H1 (cell line): ENCODE measurements at regions not wholly inside any gene's neighbourhood (a gene's known extent, or its start where the extent isn't known, plus 50 kb on each side); places are given as distances from the start of the nearest gene placed in this dataset.

Experiments used
- CTCF ChIA-PET: fragments of 300-600 bp; sonication (Branson Sonifier 250); formaldehyde crosslinking; loops from one replicate; lab custom pipeline; 2021; ENCODE audit not compliant: partially characterized antibody; lab: Charles Lee
- POLR2A ChIA-PET: fragments of 300-600 bp; sonication (Branson Sonifier 250); formaldehyde crosslinking; loops from one replicate; lab custom pipeline; 2021; ENCODE audit warnings: inconsistent platforms; ENCODE audit not compliant: partially characterized antibody; lab: Charles Lee
- DNase-seq, 2 experiments: peaks; one replicate each; pipeline versions ENCODE4 v3.0.0 to v3.0.0-alpha.2; 2010 to 2022; ENCODE audit warnings: low spot score in 2 of 2, low read depth in 1 of 2, mixed read lengths in 1 of 2
- FAIRE-seq: peaks from 2 replicates; lab custom pipeline; 2011; peaks lifted over from hg19 to GRCh38; lab: Jason Lieb, UNC
- H2AFZ ChIP-seq: 2 replicates; pipeline ENCODE4 v1.8.1; 2012; ENCODE audit warnings: low read length, inconsistent platforms
- H2AK5ac ChIP-seq: 2 replicates; pipeline ENCODE4 v1.6.1; 2013; ENCODE audit warnings: low read depth, low read length
- H2BK120ac ChIP-seq: replicated peaks from 2 replicates; pipeline ENCODE3; 2013; ENCODE audit warnings: low read depth, low read length, inconsistent platforms
- H2BK12ac ChIP-seq: 2 replicates; pipeline ENCODE4 v1.6.1; 2013; ENCODE audit warnings: low read depth, low read length
- H2BK15ac ChIP-seq: 2 replicates; pipeline ENCODE4 v1.6.1; 2013; ENCODE audit warnings: low read length
- H2BK20ac ChIP-seq: 2 replicates; pipeline ENCODE4 v1.6.1; 2013; ENCODE audit warnings: low read length
- H2BK5ac ChIP-seq: 2 replicates; pipeline ENCODE4 v1.6.1; 2013; ENCODE audit warnings: low read depth, low read length
- H3K14ac ChIP-seq: 2 replicates; pipeline ENCODE4 v1.6.1; 2013; ENCODE audit warnings: inconsistent platforms; ENCODE audit not compliant: insufficient read length
- H3K18ac ChIP-seq: 2 replicates; pipeline ENCODE4 v1.6.1; 2013; ENCODE audit warnings: low read length; ENCODE audit errors: extremely low read depth
- H3K23ac ChIP-seq: 2 replicates; pipeline ENCODE4 v1.6.1; 2013; ENCODE audit warnings: inconsistent platforms; ENCODE audit not compliant: insufficient read length
- H3K23me2 ChIP-seq: 2 replicates; pipeline ENCODE4 v1.6.1; 2013; ENCODE audit warnings: low read depth, low read length
- H3K27ac ChIP-seq: 2 replicates; pipeline ENCODE4 v1.6.1; 2011; ENCODE audit warnings: low read depth, low read length, inconsistent platforms
- H3K27me3 ChIP-seq, 4 experiments: replicated peaks in 1 of 4; 1 replicate in 1 of 4; 2 replicates in 3 of 4; pipeline versions ENCODE4 v1.6.1 to v1.8.1; 2011 to 2013; ENCODE audit warnings: low read length in 3 of 4, mild to moderate bottlenecking in 3 of 4, inconsistent platforms in 2 of 4, mixed read lengths in 2 of 4, moderate library complexity in 1 of 4; ENCODE audit not compliant: control insufficient read depth in 3 of 4, insufficient read depth in 3 of 4; ENCODE audit errors: extremely low read depth in 1 of 4
- H3K36me3 ChIP-seq, 4 experiments: 2 replicates each; pipeline versions ENCODE4 v1.6.1 to v1.8.1; 2011 to 2013; ENCODE audit warnings: mild to moderate bottlenecking in 4 of 4, low read length in 3 of 4, moderate library complexity in 2 of 4, control low read depth in 1 of 4, inconsistent platforms in 1 of 4; ENCODE audit not compliant: insufficient read depth in 4 of 4, control insufficient read depth in 2 of 4
- H3K4ac ChIP-seq: replicated peaks from 2 replicates; pipeline ENCODE3; 2013; ENCODE audit warnings: low read length, low read depth, mixed read lengths, inconsistent platforms; ENCODE audit not compliant: insufficient read length
- H3K4me1 ChIP-seq, 4 experiments: replicated peaks in 1 of 4; 1 replicate in 1 of 4; 2 replicates in 3 of 4; pipeline versions ENCODE4 v1.6.1 to v1.8.1; 2011 to 2013; ENCODE audit warnings: low read length in 3 of 4, inconsistent platforms in 2 of 4, mixed read lengths in 1 of 4; ENCODE audit not compliant: insufficient read depth in 4 of 4, control insufficient read depth in 3 of 4
- H3K4me2 ChIP-seq, 2 experiments: 2 replicates each; pipeline versions ENCODE4 v1.6.1 to v1.8.1; 2011 to 2013; ENCODE audit warnings: low read depth in 2 of 2, low read length in 2 of 2, control low read depth in 1 of 2, inconsistent platforms in 1 of 2, mild to moderate bottlenecking in 1 of 2; ENCODE audit not compliant: insufficient read depth in 1 of 2
- H3K4me3 ChIP-seq, 4 experiments: fragments of 200-600, 300-600 bp in 1 of 4; sonication (generic), shearing (Covaris generic), sonication (Bioruptor Twin) in 1 of 4; 2 replicates each; pipeline versions ENCODE4 v1.5.1 to v1.8.1; 2011 to 2016; ENCODE audit warnings: low read length in 4 of 4, low read depth in 3 of 4, control low read depth in 2 of 4, inconsistent platforms in 2 of 4, mild to moderate bottlenecking in 2 of 4, mixed read lengths in 1 of 4, moderate library complexity in 1 of 4; ENCODE audit not compliant: insufficient read depth in 2 of 4; ENCODE audit errors: extremely low read depth in 1 of 4
- H3K56ac ChIP-seq: replicated peaks from 2 replicates; pipeline ENCODE3; 2013; ENCODE audit warnings: low read depth, mild to moderate bottlenecking, mixed read lengths, low read length, inconsistent platforms; ENCODE audit not compliant: insufficient read length
- H3K79me1 ChIP-seq: 2 replicates; pipeline ENCODE4 v1.6.1; 2013; ENCODE audit warnings: low read depth, low read length, control low read depth
- H3K79me2 ChIP-seq, 2 experiments: 2 replicates each; pipeline versions ENCODE4 v1.6.1 to v1.8.1; 2012 to 2013; ENCODE audit warnings: low read length in 2 of 2, mild to moderate bottlenecking in 2 of 2, inconsistent platforms in 1 of 2; ENCODE audit not compliant: insufficient read depth in 2 of 2, control insufficient read depth in 1 of 2
- H3K9ac ChIP-seq, 4 experiments: replicated peaks in 1 of 4; 1 replicate in 1 of 4; 2 replicates in 3 of 4; pipeline versions ENCODE4 v1.6.1 to v1.8.1; 2011 to 2013; ENCODE audit warnings: low read depth in 3 of 4, low read length in 3 of 4, control low read depth in 2 of 4, mild to moderate bottlenecking in 2 of 4, moderate library complexity in 2 of 4, inconsistent platforms in 1 of 4; ENCODE audit errors: extremely low read depth in 1 of 4
- H3K9me3 ChIP-seq, 2 experiments: 2 replicates each; pipeline versions ENCODE4 v1.6.1 to v1.8.1; 2012 to 2013; ENCODE audit warnings: mild to moderate bottlenecking in 2 of 2, moderate library complexity in 2 of 2, control low read depth in 1 of 2, inconsistent platforms in 1 of 2, low read depth in 1 of 2, low read length in 1 of 2, mixed read lengths in 1 of 2; ENCODE audit not compliant: insufficient read depth in 2 of 2
- H4K20me1 ChIP-seq, 2 experiments: replicated peaks in 1 of 2; 2 replicates each; pipeline versions ENCODE3 to v1.8.1; 2011 to 2013; ENCODE audit warnings: inconsistent platforms in 2 of 2, low read length in 2 of 2, mild to moderate bottlenecking in 1 of 2; ENCODE audit not compliant: insufficient read depth in 2 of 2, control insufficient read depth in 1 of 2
- H4K5ac ChIP-seq: 2 replicates; pipeline ENCODE4 v1.6.1; 2013; ENCODE audit warnings: low read length, low read depth, mixed read lengths, inconsistent platforms; ENCODE audit not compliant: insufficient read length
- H4K8ac ChIP-seq: 2 replicates; pipeline ENCODE4 v1.8.0; 2013; ENCODE audit warnings: mild to moderate bottlenecking, moderate library complexity, low read length, inconsistent platforms; ENCODE audit not compliant: insufficient read depth; ENCODE audit errors: extremely low read depth
- H4K91ac ChIP-seq: replicated peaks from 2 replicates; pipeline ENCODE3; 2013; ENCODE audit warnings: low read length, mixed read lengths, inconsistent platforms; ENCODE audit not compliant: insufficient read length
- CHD2 ChIP-seq: IDR thresholded peaks from 2 replicates; pipeline ENCODE4 v1.6.1; 2012; ENCODE audit warnings: low read length, improper control_type of control experiment
- HDAC2 ChIP-seq, 2 experiments: fragments of 300-600 bp in 1 of 2; sonication (generic) in 1 of 2; IDR thresholded peaks; 2 replicates each; pipeline ENCODE4 v1.6.1; 2011 to 2012; ENCODE audit warnings: low read depth in 2 of 2, low read length in 2 of 2, mild to moderate bottlenecking in 2 of 2, moderate library complexity in 2 of 2, borderline replicate concordance in 1 of 2, inconsistent platforms in 1 of 2
- HDAC6 ChIP-seq: IDR thresholded peaks from one replicate; pipeline ENCODE4 v1.7.1; 2012; ENCODE audit warnings: low read depth, mild to moderate bottlenecking, inconsistent platforms, low read length, moderate library complexity
- JUN ChIP-seq: IDR thresholded peaks from 2 replicates; pipeline ENCODE4 v1.6.1; 2011; ENCODE audit warnings: low read depth, mild to moderate bottlenecking, improper control_type of control experiment, low read length
- KDM4A ChIP-seq: IDR thresholded peaks from one replicate; pipeline ENCODE4 v1.7.1; 2012; ENCODE audit warnings: low read depth, mild to moderate bottlenecking, moderate library complexity, low read length, inconsistent platforms; ENCODE audit not compliant: severe bottlenecking
- MAX ChIP-seq: IDR thresholded peaks from 2 replicates; pipeline ENCODE4 v1.6.1; 2012; ENCODE audit warnings: inconsistent platforms
- PHF8 ChIP-seq: fragments of 200-600 bp; sonication (generic); conservative IDR thresholded peaks from 2 replicates; pipeline ENCODE4 v1.7.1; 2012; ENCODE audit warnings: low read depth, mild to moderate bottlenecking, inconsistent platforms, low read length, moderate library complexity
- RBBP5 ChIP-seq: IDR thresholded peaks from 2 replicates; pipeline ENCODE4 v1.7.1; 2012; ENCODE audit warnings: low read depth, mild to moderate bottlenecking, inconsistent platforms, low read length, moderate library complexity, borderline replicate concordance
- SP4 ChIP-seq: IDR thresholded peaks from 2 replicates; pipeline ENCODE4 v1.6.1; 2012; ENCODE audit warnings: low read length, inconsistent platforms
- SRF ChIP-seq: IDR thresholded peaks from 2 replicates; pipeline ENCODE4 v1.6.1; 2011; ENCODE audit warnings: mild to moderate bottlenecking, low read depth, low read length, moderate library complexity
- SUZ12 ChIP-seq: fragments of 200-600 bp; sonication (generic); IDR thresholded peaks from 2 replicates; pipeline ENCODE4 v1.6.1; 2012; ENCODE audit warnings: mild to moderate bottlenecking, inconsistent platforms, low read length, moderate library complexity, mixed read lengths
- WGBS, 2 experiments: shearing (Covaris generic) in 1 of 2; methylation state at CpG; one replicate each; pipeline versions ENCODE4 v1.1.6 to v1.1.7; 2013 to 2015; ENCODE audit warnings: low lambda C conversion rate in 2 of 2, mixed read lengths in 2 of 2, inconsistent platforms in 1 of 2, low coverage in 1 of 2, missing lambda C conversion rate in 1 of 2; ENCODE audit not compliant: insufficient replicate concordance in 2 of 2, insufficient coverage in 1 of 2, insufficient read length in 1 of 2; ENCODE audit errors: extremely low coverage in 1 of 2, missing lambda C conversion rate in 1 of 2; 5-methylcytosine and 5-hydroxymethylcytosine counted together
- TF ChIP-seq, protein P1 (sequence below): IDR thresholded peaks from 2 replicates; pipeline ENCODE4 v1.6.1; 2012; ENCODE audit warnings: low read length, inconsistent platforms

GRCh38 chr5:23146183-23146582 is 293.0 kb upstream of the CDH12 start:
- Histone ChIP-seq H2BK5ac (no peak overlapping the region), H3K4me1 (no peaks in the 10 kb centered on the region), H3K18ac (no peak overlapping the region), H3K14ac (no peak overlapping the region), H3K56ac (no peak overlapping the region), H4K5ac (no peak overlapping the region), H2BK120ac (no peak overlapping the region), H3K36me3 (no peaks in the 10 kb centered on the region), H3K4me2 (no peak overlapping the region), H3K23ac (no peak overlapping the region), H3K79me2 (no peaks in the 10 kb centered on the region), H4K91ac (no peak overlapping the region), H2BK12ac (no peak overlapping the region), H3K4ac (no peak overlapping the region), H3K9ac (no peak overlapping the region), H2AK5ac (no peak overlapping the region), H3K27me3 (no peaks in the 10 kb centered on the region), H3K79me1 (no peaks in the 10 kb centered on the region), H2BK20ac (no peak overlapping the region), H3K4me3 (no peak overlapping the region), H4K20me1 (no peaks in the 10 kb centered on the region), H2AFZ (no peak overlapping the region), H3K23me2 (no peaks in the 10 kb centered on the region), H4K8ac (no peak overlapping the region), H3K27ac (no peak overlapping the region), H2BK15ac (no peak overlapping the region), H3K9me3 (no peaks in the 10 kb centered on the region)
- FAIRE-seq (no peak), DNase-seq (no peak)
- 96% methylated on average over 11 of the region's 11 CpGs; no CpG with 5 or more reads in 1 of the 2 experiments for WGBS, 2 experiments
- ChIA-PET POLR2A (no interaction called here), CTCF (no interaction called here)
- no peak for TF ChIP-seq CHD2
- no peak for TF ChIP-seq SP4
- TF ChIP-seq PHF8: no peak
- TF ChIP-seq JUN: no peak
- no peak for TF ChIP-seq RBBP5
- TF ChIP-seq, protein P1, sequence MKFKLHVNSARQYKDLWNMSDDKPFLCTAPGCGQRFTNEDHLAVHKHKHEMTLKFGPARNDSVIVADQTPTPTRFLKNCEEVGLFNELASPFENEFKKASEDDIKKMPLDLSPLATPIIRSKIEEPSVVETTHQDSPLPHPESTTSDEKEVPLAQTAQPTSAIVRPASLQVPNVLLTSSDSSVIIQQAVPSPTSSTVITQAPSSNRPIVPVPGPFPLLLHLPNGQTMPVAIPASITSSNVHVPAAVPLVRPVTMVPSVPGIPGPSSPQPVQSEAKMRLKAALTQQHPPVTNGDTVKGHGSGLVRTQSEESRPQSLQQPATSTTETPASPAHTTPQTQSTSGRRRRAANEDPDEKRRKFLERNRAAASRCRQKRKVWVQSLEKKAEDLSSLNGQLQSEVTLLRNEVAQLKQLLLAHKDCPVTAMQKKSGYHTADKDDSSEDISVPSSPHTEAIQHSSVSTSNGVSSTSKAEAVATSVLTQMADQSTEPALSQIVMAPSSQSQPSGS: no peak
- TF ChIP-seq HDAC2 (IDR thresholded peaks at IDR 0.05; ENCODE audit: borderline replicate concordance in 1 of 2, low read depth in 2 of 2, low read length in 2 of 2): no peak
- TF ChIP-seq SUZ12: no peak
- TF ChIP-seq SRF: no peak
- no peak for TF ChIP-seq HDAC6
- TF ChIP-seq MAX: no peak
- no peak for TF ChIP-seq KDM4A
